ENCODE measurements at regions not wholly inside any gene's neighbourhood (a gene's known extent, or its start where the extent isn't known, plus 50 kb on each side); places are given as distances from the start of the nearest gene placed in this dataset.
"Not testable (repeated sequence)": the region's sequence is repeated elsewhere in the genome, so short reads cannot be mapped to it uniquely, and the experiment has no call there.

DNA sequence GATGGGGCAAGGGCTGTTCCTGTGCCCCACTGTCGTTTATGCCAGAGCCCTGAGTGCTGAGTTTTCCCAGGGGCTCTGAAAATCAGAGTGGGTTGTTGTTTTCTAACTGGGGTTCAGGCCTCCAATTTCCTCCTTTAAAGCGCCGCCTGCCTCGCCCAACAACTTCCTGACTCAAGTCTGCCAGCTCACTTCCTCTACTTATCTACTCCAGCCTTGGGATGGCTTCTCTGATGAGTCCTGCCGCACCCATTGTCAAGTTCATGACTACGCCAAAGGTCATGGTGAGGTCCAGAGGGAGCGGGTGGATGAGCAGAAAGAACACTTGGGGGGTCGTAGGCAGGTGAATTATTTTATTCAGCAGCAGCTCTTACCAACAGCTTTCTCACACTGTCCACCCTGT, 104.7 kb downstream of the UTP18 start:
- TF ChIP-seq, protein P1, sequence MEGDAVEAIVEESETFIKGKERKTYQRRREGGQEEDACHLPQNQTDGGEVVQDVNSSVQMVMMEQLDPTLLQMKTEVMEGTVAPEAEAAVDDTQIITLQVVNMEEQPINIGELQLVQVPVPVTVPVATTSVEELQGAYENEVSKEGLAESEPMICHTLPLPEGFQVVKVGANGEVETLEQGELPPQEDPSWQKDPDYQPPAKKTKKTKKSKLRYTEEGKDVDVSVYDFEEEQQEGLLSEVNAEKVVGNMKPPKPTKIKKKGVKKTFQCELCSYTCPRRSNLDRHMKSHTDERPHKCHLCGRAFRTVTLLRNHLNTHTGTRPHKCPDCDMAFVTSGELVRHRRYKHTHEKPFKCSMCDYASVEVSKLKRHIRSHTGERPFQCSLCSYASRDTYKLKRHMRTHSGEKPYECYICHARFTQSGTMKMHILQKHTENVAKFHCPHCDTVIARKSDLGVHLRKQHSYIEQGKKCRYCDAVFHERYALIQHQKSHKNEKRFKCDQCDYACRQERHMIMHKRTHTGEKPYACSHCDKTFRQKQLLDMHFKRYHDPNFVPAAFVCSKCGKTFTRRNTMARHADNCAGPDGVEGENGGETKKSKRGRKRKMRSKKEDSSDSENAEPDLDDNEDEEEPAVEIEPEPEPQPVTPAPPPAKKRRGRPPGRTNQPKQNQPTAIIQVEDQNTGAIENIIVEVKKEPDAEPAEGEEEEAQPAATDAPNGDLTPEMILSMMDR (IDR thresholded peaks at IDR 0.05), result no peak
- no peak overlapping the region for H3K4me2 ChIP-seq (ENCODE audit: low read length)
- no peak overlapping the region for H3K9ac ChIP-seq
- no peaks in the 10 kb centered on the region for H3K79me2 ChIP-seq
- no peaks in the 10 kb centered on the region for H3K4me1 ChIP-seq
- H2AFZ ChIP-seq, result no peak overlapping the region
- no peaks in the 10 kb centered on the region for H3K9me3 ChIP-seq (ENCODE audit: control insufficient read depth, low read length)
- H3K27me3 ChIP-seq (ENCODE audit: control insufficient read depth, insufficient read depth, low read length), result no peaks in the 10 kb centered on the region
- no peak overlapping the region for H3K27ac ChIP-seq
- no peak overlapping the region for H3K4me3 ChIP-seq (ENCODE audit: low read depth, low read length)
- H3K36me3 ChIP-seq (ENCODE audit: control insufficient read depth, insufficient read depth, low read length), result no peaks in the 10 kb centered on the region

DNA sequence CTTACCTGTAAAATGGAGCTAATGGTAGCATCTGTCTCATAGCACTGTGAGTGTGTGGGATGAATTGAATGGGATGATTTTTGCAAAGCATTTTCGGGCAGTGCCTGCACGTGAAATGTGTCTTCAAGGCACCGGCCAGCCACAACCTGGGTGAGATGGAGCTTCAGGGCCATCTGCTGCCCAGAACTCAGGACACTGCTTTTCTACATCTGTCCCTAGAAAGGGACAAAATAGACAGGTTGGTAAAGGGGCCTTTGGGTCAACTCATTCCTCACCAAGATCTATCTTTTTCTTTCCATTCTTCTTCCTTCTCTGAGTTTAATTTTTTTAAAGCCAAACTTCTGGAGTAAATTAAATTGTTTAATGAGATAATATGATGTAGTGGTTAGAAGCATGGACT, 106.5 kb downstream of the UTP18 start:
- H2AFZ ChIP-seq, result no peak overlapping the region
- no peaks in the 10 kb centered on the region for H3K79me2 ChIP-seq
- H3K9me3 ChIP-seq (ENCODE audit: control insufficient read depth, low read length), result no peaks in the 10 kb centered on the region
- no peaks in the 10 kb centered on the region for H3K27me3 ChIP-seq (ENCODE audit: control insufficient read depth, insufficient read depth, low read length)
- H3K4me3 ChIP-seq (ENCODE audit: low read depth, low read length), result no peak overlapping the region
- TF ChIP-seq, protein P1 (IDR thresholded peaks at IDR 0.05), result no peak
- H3K4me1 ChIP-seq, result peaks cover 2% of the 10 kb centered on the region
- no peaks in the 10 kb centered on the region for H3K36me3 ChIP-seq (ENCODE audit: control insufficient read depth, insufficient read depth, low read length)
- no peak overlapping the region for H3K4me2 ChIP-seq (ENCODE audit: low read length)
- H3K9ac ChIP-seq, result no peak overlapping the region
- no peak overlapping the region for H3K27ac ChIP-seq

DNA sequence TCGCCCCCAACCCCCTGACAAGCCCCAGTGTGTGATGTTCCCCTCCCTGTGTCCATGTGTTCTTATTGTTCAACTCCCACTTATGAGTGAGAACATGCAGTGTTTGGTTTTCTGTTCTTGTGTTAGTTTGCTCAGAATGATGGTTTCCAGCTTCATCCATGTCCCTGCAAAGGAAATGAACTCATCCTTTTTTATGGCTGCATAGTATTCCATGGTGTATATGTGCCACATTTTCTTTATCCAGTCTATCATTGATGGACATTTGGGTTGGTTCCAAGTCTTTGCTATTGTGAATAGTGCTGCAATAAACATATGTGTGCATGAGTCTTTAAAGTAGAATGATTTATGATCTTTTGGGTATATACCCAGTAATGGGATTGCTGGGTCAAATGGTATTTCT, 107.5 kb downstream of the UTP18 start:
- H3K4me1 ChIP-seq, result peaks cover 10% of the 10 kb centered on the region
- not testable (repeated sequence) for H3K9ac ChIP-seq; H3K27ac ChIP-seq; H3K36me3 ChIP-seq (ENCODE audit: control insufficient read depth, insufficient read depth, low read length); H3K27me3 ChIP-seq (ENCODE audit: control insufficient read depth, insufficient read depth, low read length); H3K9me3 ChIP-seq (ENCODE audit: control insufficient read depth, low read length); H2AFZ ChIP-seq; H3K79me2 ChIP-seq; H3K4me3 ChIP-seq (ENCODE audit: low read depth, low read length); H3K4me2 ChIP-seq (ENCODE audit: low read length)

DNA sequence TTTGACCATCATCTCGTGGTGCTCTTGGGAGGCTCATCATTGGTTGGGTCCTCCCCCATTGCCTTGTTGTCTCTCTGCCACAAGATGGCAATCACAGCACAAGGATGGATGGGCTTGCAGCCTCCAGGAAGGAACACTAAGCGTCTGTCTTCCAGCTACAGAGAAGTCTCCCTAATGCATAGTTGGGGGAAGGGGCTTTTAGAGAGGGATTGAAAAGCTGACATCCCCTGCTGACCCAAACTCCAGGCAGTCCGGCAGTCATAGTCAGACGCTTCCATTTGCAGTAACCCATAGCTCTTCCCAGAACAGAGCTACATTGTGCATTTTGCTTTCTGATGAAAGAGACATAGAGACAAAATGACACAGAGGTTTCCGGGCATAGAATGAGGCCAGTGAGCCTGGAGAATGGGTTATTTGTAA, 111.4 kb downstream of the UTP18 start:
- H3K27ac ChIP-seq, result peak overlapping the region; percentile 93
- no peak overlapping the region for H3K4me3 ChIP-seq (ENCODE audit: low read depth, low read length)
- no peaks in the 10 kb centered on the region for H3K27me3 ChIP-seq (ENCODE audit: control insufficient read depth, insufficient read depth, low read length)
- H3K79me2 ChIP-seq, result no peaks in the 10 kb centered on the region
- H3K9ac ChIP-seq, result no peak overlapping the region
- H2AFZ ChIP-seq, result peak overlapping the region; percentile 59
- H3K9me3 ChIP-seq (ENCODE audit: control insufficient read depth, low read length), result no peaks in the 10 kb centered on the region
- TF ChIP-seq, protein P1 (IDR thresholded peaks at IDR 0.05), result peak; percentile 86
- no peaks in the 10 kb centered on the region for H3K36me3 ChIP-seq (ENCODE audit: control insufficient read depth, insufficient read depth, low read length)
- H3K4me2 ChIP-seq (ENCODE audit: low read length), result no peak overlapping the region
- H3K4me1 ChIP-seq, result peaks cover 40% of the 10 kb centered on the region

DNA sequence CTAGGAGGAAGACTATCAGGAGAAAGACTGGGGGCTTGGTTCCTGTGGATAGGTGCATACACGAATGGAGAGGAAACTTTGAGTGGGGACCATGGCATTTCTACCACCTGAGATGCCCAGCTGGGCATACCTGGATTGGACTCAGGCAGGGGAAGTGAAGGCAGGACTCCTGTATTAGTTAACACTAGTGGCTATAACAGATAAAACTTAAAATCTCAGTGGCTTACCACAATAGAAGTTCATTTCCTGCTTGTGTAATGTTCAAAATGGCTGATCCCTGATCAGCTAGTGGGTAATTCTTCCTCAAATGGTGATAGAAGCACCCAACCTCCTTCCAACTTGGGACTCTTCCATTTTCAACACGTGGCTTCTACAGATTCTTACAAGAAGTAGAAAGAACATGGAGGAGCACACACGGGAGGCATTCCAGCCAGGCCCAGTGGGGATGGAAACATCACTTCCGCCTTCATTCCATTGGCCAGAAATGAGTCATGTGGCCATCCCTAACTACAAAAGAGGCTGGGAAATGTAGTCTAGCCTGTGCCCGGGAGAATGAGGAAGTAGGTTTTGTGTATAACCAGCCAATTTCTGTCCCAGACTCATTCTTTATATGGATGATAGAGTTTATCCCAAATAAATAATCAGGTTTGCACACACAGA, 112.1 kb downstream of the UTP18 start:
- Histone ChIP-seq H3K9ac (no peak overlapping the region), H3K27me3 (ENCODE audit: control insufficient read depth, insufficient read depth, low read length) (no peaks in the 10 kb centered on the region), H3K36me3 (ENCODE audit: control insufficient read depth, insufficient read depth, low read length) (no peaks in the 10 kb centered on the region), H3K4me2 (ENCODE audit: low read length) (no peak overlapping the region), H3K4me3 (ENCODE audit: low read depth, low read length) (no peak overlapping the region), H2AFZ (peak overlapping the region; percentile 59), H3K27ac (peak overlapping the region; percentile 93), H3K79me2 (no peaks in the 10 kb centered on the region), H3K4me1 (peaks cover 40% of the 10 kb centered on the region), H3K9me3 (ENCODE audit: control insufficient read depth, low read length) (no peaks in the 10 kb centered on the region)
- TF ChIP-seq, protein P1 (IDR thresholded peaks at IDR 0.05), result no peak

All from parathyroid adenoma (tissue), 2 donors.